MM.1S (cell line): ENCODE measurements at regions not wholly inside any gene's neighbourhood (a gene's known extent, or its start where the extent isn't known, plus 50 kb on each side); places are given as distances from the start of the nearest gene placed in this dataset.

Source experiments
- DNase-seq: peaks from one replicate; pipeline ENCODE4 v3.0.0-alpha.2; 2015
- H2AFZ ChIP-seq: fragments of 300-600 bp; sonication (generic); 2 replicates; pipeline ENCODE4 v1.6.0; 2016; ENCODE audit warnings: antibody characterized with exemption, low read length
- H3F3A ChIP-seq: fragments of 300-600 bp; sonication (generic); 2 replicates; pipeline ENCODE4 v1.6.1; 2016; ENCODE audit warnings: mild to moderate bottlenecking, antibody characterized with exemption, low read length, moderate library complexity, mixed read lengths; ENCODE audit not compliant: insufficient read depth
- H3K27ac ChIP-seq: fragments of 300-600 bp; sonication (generic); 2 replicates; pipeline ENCODE4 v1.5.1; 2016; ENCODE audit warnings: mild to moderate bottlenecking, low read length
- H3K27me3 ChIP-seq: fragments of 300-600 bp; sonication (generic); replicated peaks from 2 replicates; pipeline ENCODE4 v1.6.0; 2016; ENCODE audit warnings: low read length; ENCODE audit not compliant: insufficient read depth
- H3K36me3 ChIP-seq: fragments of 300-600 bp; sonication (generic); replicated peaks from 2 replicates; pipeline ENCODE4 v1.6.1; 2016; ENCODE audit warnings: mild to moderate bottlenecking, low read length, mixed read lengths; ENCODE audit not compliant: insufficient read depth
- H3K4me1 ChIP-seq: fragments of 300-600 bp; sonication (generic); 2 replicates; pipeline ENCODE4 v1.6.1; 2016; ENCODE audit warnings: low read length, mixed read lengths
- H3K4me2 ChIP-seq: fragments of 300-600 bp; sonication (generic); 2 replicates; pipeline ENCODE4 v1.6.0; 2016; ENCODE audit warnings: low read depth, low read length
- H3K4me3 ChIP-seq: fragments of 300-600 bp; sonication (generic); 2 replicates; pipeline ENCODE4 v1.5.1; 2016; ENCODE audit warnings: low read length, mixed read lengths
- H3K79me2 ChIP-seq: fragments of 300-600 bp; sonication (generic); 2 replicates; pipeline ENCODE4 v1.6.1; 2016; ENCODE audit warnings: mixed run types, low read length, mixed read lengths
- H3K9ac ChIP-seq: fragments of 300-600 bp; sonication (generic); 2 replicates; pipeline ENCODE4 v1.6.1; 2016; ENCODE audit warnings: low read length, mixed read lengths
- H3K9me2 ChIP-seq: fragments of 300-600 bp; sonication (generic); replicated peaks from 2 replicates; pipeline ENCODE4 v1.6.1; 2016; ENCODE audit warnings: mild to moderate bottlenecking, low read length, mixed read lengths; ENCODE audit not compliant: insufficient read depth
- H3K9me3 ChIP-seq: fragments of 300-600 bp; sonication (generic); replicated peaks from 2 replicates; pipeline ENCODE4 v1.6.1; 2016; ENCODE audit warnings: mild to moderate bottlenecking, low read length, mixed read lengths; ENCODE audit not compliant: insufficient read depth
- H4K20me1 ChIP-seq: fragments of 300-600 bp; sonication (generic); 2 replicates; pipeline ENCODE4 v1.6.1; 2016; ENCODE audit warnings: mild to moderate bottlenecking, low read length, moderate library complexity, mixed read lengths; ENCODE audit not compliant: insufficient read depth
- EZH2 ChIP-seq: fragments of 300-600 bp; sonication (generic); optimal IDR thresholded peaks from 2 replicates; pipeline ENCODE3; 2017; ENCODE audit warnings: low read depth, mild to moderate bottlenecking, antibody characterized with exemption, low read length, mixed read lengths
- EZH2phosphoT487 ChIP-seq: fragments of 300-600 bp; sonication (generic); IDR thresholded peaks from 2 replicates; pipeline ENCODE4 v1.6.1; 2018; ENCODE audit warnings: antibody characterized with exemption, low read length
- TF ChIP-seq, protein P1 (sequence below): fragments of 300-600 bp; sonication (generic); IDR thresholded peaks from 2 replicates; pipeline ENCODE4 v1.5.1; 2016; ENCODE audit warnings: antibody characterized with exemption, low read length, mixed read lengths

DNA sequence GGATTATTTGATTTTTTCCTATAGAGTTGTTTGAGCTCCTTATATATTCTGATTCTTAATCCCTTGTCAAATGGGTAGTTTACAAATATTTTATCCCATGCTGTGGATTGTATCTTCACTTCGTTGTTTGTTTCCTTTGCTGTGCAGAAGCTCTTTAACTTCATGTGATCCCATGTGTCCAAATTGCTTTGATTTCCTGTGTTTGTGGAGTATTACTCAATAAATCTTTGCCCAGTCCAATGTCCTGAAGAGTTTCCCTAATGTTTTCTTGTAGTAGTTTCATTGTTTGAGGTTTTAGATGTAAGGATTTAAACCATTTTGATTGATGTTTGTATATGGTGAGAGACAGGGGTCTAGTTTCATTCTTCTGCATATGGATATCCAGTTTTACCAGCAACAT is 143.7 kb upstream of the HTR1E start:
- Histone ChIP-seq H3K4me3 (no peak overlapping the region), H3K9ac (no peak overlapping the region), H3F3A (no peaks in the 10 kb centered on the region), H3K9me3 (no peaks in the 10 kb centered on the region), H2AFZ (no peak overlapping the region), H3K4me1 (no peaks in the 10 kb centered on the region), H3K9me2 (no peaks in the 10 kb centered on the region), H4K20me1 (no peaks in the 10 kb centered on the region), H3K27me3 (no peaks in the 10 kb centered on the region), H3K79me2 (no peaks in the 10 kb centered on the region), H3K4me2 (no peak overlapping the region), H3K36me3 (no peaks in the 10 kb centered on the region), H3K27ac (no peak overlapping the region)
- DNase-seq, result no peak
- TF ChIP-seq EZH2phosphoT487 (no peak), EZH2 (no peak)
- TF ChIP-seq, protein P1, sequence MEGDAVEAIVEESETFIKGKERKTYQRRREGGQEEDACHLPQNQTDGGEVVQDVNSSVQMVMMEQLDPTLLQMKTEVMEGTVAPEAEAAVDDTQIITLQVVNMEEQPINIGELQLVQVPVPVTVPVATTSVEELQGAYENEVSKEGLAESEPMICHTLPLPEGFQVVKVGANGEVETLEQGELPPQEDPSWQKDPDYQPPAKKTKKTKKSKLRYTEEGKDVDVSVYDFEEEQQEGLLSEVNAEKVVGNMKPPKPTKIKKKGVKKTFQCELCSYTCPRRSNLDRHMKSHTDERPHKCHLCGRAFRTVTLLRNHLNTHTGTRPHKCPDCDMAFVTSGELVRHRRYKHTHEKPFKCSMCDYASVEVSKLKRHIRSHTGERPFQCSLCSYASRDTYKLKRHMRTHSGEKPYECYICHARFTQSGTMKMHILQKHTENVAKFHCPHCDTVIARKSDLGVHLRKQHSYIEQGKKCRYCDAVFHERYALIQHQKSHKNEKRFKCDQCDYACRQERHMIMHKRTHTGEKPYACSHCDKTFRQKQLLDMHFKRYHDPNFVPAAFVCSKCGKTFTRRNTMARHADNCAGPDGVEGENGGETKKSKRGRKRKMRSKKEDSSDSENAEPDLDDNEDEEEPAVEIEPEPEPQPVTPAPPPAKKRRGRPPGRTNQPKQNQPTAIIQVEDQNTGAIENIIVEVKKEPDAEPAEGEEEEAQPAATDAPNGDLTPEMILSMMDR, result no peak

DNA sequence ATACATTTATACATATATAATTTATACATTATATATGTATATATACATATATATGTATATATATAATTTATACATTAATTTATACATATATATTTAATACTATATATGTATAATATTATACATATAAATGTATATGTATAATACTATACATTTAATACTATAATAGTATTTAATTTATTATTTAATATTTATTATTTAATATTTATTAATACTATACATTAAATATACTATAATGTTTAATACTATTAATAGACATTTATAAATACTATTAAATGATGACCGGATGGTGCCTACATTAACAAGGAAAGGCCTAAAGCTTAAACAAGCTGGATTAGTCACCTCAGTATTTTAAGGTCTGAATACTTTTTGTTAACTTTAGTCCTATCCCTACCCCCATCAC is 145.9 kb upstream of the HTR1E start:
- no peaks in the 10 kb centered on the region for H3K9me2 ChIP-seq

DNA sequence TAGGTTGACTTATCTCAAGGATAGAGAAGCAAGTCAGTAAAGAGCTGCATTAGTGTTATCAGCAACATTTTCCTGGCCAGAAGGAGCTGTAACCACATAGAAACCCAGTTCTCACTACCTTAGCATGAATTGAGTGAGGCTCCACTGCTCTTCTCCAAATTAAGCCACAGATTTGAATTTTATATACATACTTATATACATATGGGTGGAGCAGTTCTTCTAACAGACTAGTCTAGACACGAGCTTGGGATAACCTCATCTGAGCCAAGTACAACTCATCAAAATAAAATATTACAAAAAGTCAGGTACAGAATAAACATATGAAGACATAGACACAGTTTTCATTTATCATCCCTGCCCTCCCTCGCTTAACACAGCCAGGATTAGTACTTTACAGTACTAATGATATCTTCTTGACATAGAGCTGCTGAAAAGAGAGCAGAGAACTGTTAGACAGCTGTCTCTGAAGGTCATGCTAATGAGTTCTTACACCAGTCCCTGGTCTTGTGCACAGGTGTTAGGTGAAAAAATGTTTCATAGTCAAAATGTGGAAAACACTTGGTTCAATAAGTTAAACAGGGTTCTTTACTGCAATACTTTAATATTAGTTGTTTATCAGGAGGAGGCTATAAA is 147.4 kb upstream of the HTR1E start:
- Histone ChIP-seq H3K79me2 (no peaks in the 10 kb centered on the region), H3K36me3 (no peaks in the 10 kb centered on the region), H3K4me2 (no peak overlapping the region), H3K9me3 (no peaks in the 10 kb centered on the region), H3K27ac (no peak overlapping the region), H3K27me3 (no peaks in the 10 kb centered on the region), H3K9me2 (no peaks in the 10 kb centered on the region), H2AFZ (no peak overlapping the region), H3F3A (no peaks in the 10 kb centered on the region), H4K20me1 (no peaks in the 10 kb centered on the region), H3K4me1 (no peaks in the 10 kb centered on the region), H3K9ac (no peak overlapping the region), H3K4me3 (no peak overlapping the region)
- TF ChIP-seq EZH2, result no peak
- TF ChIP-seq EZH2phosphoT487, result no peak
- TF ChIP-seq, protein P1, result no peak
- DNase-seq, result no peak

More for the DNA sequence above, 145.9 kb upstream of the HTR1E start:
- H3K4me2 ChIP-seq, result no peak overlapping the region
- no peaks in the 10 kb centered on the region for H3K79me2 ChIP-seq
- H2AFZ ChIP-seq, result no peak overlapping the region
- H3K4me1 ChIP-seq, result no peaks in the 10 kb centered on the region
- TF ChIP-seq EZH2, result no peak
- TF ChIP-seq EZH2phosphoT487, result no peak
- TF ChIP-seq, protein P1, result no peak
- no peak overlapping the region for H3K27ac ChIP-seq
- no peaks in the 10 kb centered on the region for H3K36me3 ChIP-seq
- H3F3A ChIP-seq, result no peaks in the 10 kb centered on the region
- no peaks in the 10 kb centered on the region for H3K9me3 ChIP-seq
- DNase-seq, result no peak
- H3K9ac ChIP-seq, result no peak overlapping the region
- no peaks in the 10 kb centered on the region for H3K27me3 ChIP-seq
- H3K4me3 ChIP-seq, result no peak overlapping the region
- no peaks in the 10 kb centered on the region for H4K20me1 ChIP-seq
